ENCODE measurements at regions not wholly inside any gene's neighbourhood (a gene's known extent, or its start where the extent isn't known, plus 50 kb on each side); places are given as distances from the start of the nearest gene placed in this dataset.

DNA sequence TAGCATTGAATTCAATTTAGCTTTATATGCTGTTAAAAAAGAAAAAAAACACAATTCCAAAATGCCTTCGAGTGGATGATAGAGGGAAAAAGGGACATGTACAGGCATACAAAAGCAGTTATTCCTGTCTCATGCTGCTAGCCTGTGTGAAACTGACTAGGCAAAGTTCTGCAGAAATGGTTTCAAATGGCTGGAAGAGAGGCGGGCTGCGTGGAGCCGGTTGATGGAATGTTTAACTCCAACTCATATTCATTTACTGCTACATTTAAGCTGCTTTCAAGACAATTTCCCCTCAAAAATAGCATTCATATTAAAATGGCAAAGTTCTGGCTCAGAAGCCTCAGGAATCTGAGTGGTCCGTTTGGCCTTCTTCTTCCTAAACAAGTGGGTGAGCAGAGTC is 143.8 kb upstream of the PPARGC1A start:
- DNase-seq = no peak

- no peak for DNase-seq
Observed at GRCh38 chr4:24032371-24032989, 142.6 kb upstream of the PPARGC1A start.

GRCh38 chr4:24026596-24026995 is 136.7 kb upstream of the PPARGC1A start:
- DNase-seq = no peak

DNA sequence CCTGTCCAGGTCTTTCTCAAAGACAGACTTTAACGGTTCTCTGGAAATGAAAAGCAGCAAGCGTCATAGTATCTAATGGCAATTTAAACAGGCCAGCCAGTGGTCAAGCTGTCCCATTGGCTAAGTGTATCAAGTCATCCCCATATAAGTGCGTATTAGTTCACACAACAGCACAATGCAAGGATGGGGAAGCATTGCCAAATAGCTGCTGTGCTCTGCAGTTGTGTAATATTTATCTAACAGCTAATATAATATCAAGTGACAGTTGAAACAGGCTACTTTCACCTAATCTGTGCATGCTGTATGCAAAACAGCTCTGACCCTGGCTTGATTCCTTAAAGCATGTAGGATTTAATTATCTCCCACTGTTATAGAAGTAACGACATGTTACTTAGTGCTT is 134.8 kb upstream of the PPARGC1A start:
- no peak for DNase-seq

DNA sequence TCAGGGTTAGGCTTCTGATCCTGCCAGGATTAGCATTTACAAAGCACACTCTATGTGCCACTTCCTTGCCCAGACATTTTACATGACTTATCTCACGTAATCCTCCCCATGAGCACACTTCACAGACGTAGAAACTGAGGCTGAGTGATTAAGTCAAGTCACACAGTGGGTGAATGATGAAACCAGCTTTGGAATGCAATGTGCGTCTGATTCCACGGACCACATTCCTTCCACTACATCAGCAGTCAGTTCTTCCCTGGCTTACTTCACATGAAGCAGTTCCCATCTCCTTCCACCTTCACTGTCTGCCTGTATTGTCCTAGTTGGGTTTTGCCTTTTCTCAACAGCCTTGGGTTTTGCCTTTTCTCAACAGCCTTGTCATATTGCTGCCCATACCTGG is 134.3 kb upstream of the PPARGC1A start:
- DNase-seq = no peak

DNA sequence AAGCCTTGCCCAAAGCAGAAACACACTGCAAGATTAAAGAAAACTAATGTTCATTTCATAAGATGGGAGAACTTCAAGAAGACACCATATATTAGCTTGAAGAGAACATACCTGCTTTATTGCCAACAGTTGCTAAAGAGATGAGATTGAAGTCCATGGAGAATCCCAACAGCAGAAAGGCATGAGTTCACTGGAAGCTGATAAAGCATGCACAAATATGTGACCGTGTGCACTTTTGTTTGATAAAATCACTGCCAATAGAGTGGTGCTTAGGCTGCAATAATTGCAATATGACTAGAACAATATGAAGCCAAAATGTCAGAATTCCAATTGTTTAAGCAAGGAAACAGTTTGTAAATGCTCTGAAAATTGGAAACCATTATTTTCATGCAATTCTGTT is 125.9 kb upstream of the PPARGC1A start:
- DNase-seq = no peak

DNA sequence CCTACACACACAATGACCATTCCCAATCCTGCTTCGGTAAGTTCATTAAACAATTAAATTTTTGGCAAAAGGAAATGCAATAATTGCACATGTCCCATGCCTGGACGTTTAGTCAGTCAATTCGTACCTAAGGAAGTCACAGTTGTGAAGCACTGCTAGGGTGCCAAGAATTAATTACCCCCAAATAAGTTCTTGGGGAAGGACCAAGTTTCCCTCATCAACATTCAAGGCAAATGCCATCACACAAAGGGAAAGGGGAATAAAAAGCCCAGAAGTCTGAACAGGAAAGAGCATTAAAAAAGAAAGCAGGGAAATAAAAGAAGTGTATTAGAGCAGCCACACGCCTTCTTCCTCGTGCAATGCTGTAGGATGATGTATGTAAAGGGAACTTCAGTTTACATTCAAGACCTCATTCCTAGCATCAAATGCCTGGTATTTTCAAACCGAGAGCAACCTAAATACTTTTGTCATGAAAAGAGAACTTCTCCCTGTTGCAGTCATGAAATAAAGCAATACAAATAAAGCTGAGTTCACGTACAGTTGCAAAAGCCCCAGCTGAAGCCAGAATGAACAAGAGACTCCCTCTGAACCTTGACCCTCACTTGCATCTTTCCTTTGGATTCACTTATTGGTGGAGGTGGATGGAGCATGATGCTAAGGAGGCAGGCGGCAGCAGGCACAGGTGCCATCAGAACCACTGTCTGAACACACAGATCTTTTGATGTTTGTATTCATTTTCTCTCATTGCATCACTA is 124.0 kb upstream of the PPARGC1A start:
- DNase-seq = no peak

DNA sequence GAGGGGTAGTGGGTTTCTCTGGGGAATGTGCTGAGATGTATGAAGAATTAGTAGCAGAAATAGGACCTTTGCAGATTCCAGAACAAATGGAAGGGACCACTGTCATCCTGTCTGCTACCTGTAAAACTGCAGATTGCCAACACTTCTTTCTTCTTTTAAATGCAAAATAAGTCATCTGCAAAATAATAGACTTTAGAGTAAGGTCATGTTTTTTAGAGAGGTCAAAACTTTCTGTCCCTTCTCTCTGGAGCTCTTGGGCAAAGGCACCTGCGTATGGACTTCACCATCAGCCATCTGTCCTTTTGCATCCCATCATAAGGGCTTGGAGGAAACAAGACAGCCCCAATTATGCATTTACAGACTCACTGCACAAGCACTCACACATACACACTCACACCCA is 121.1 kb upstream of the PPARGC1A start:
- no peak for DNase-seq

GRCh38 chr4:24010573-24010972 is 120.7 kb upstream of the PPARGC1A start:
- DNase-seq = no peak

DNA sequence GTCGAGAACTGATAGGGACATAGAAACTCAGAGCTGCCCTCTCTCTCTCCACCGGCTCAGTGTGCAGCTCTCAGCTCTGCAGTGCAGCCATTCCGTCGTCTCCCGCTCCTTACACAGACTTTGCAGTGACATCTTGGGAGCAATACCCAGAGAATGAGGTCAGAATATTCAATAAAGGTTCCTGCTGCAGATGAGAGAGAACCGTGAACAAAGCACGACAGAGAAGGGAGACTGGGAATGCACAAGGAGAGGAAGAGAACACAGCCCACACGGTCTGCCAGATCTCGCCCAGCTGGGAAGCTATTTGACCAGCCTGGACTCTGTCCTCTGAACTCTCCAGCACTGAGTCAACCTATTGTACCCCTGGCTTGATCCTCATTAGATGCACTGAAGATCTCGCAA is 118.0 kb upstream of the PPARGC1A start:
- no peak for DNase-seq

- no peak for DNase-seq
Observed at GRCh38 chr4:24006269-24006668, 116.4 kb upstream of the PPARGC1A start.

DNA sequence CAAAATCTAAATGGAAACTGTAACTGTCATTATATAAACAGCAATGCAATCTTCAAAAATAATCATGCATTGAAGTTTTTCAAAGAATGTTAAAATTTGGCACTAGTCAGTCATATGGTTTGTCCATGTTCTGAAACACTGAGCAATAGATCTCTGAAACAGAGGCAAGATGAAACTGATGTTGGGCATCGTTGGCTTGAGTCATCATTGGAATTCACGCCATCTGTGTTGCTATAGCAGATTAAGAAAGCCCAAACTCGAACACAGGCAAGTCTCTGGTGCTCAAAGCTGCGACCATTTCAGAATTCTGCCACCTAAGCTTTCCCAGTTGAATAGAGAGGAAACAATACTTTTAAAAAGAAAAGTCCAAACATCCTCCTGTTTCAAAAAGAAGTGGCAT is 114.1 kb upstream of the PPARGC1A start:
- no peak for DNase-seq

DNA sequence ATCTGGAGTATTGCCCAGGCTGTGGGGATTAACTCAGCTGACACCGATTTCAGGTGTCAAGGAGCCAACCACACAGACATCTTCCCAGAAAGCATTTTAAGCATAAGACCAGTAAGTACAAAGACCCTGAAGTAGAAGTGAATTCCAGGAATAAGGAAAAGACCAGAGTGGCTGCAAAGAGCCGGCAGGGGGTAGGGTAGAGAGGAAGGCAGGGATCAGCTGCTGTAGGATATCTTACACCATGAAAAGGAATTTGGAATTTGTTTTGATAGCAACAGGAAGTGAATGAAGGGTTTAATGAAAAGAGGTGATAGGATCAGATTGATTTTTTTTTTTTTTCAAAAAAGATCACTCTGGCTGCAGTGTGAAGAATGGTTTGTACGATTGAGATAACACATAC is 113.6 kb upstream of the PPARGC1A start:
- no peak for DNase-seq

DNA sequence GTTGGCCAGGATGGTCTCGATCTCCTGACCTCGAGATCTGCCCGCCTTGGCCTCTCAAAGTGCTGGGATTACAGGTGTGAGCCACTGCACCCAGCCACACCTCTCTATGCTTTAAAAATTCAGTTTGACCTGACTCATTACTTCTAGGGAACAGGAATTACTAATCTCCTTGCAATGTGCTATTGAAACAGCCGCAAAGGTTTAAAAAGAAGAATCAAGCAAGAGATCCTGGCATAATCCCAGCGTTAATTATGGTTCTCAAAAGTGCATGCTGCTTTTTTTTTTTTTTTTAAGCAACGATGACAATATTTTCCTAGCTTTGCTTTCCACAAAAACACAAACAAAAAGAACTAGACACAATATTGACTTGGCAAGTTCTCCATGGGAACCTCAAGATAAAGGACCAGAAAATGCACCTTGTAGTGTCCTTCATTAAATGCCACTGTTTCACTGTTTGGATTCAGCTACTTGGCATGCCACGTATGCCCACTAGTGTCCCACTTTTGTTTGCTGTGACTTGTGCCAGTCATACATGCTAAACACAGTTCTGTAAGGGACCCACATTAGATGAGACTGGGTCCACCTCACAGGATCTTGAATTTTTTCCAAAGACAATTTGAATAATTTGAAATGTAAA is 112.6 kb upstream of the PPARGC1A start:
- no peak for DNase-seq

GRCh38 chr4:24001486-24002329 is 111.9 kb upstream of the PPARGC1A start:
- DNase-seq = no peak

DNA sequence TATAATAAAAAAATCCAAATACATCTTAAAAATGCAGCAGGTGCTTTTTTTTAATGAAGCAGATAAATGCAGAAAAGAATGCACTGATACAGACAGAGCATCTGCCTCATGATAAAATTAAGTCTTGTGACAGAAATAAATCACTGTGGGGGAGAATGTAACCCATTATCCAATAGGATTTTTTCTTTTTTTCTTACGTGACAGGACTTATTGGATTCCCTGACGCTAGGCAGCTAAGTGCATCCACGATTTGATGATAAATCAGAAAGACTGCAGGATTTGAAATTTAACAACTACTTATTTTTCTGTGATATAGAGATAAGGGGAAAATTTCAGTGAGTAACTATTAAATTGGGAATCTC is 110.6 kb upstream of the PPARGC1A start:
- no peak for DNase-seq

DNA sequence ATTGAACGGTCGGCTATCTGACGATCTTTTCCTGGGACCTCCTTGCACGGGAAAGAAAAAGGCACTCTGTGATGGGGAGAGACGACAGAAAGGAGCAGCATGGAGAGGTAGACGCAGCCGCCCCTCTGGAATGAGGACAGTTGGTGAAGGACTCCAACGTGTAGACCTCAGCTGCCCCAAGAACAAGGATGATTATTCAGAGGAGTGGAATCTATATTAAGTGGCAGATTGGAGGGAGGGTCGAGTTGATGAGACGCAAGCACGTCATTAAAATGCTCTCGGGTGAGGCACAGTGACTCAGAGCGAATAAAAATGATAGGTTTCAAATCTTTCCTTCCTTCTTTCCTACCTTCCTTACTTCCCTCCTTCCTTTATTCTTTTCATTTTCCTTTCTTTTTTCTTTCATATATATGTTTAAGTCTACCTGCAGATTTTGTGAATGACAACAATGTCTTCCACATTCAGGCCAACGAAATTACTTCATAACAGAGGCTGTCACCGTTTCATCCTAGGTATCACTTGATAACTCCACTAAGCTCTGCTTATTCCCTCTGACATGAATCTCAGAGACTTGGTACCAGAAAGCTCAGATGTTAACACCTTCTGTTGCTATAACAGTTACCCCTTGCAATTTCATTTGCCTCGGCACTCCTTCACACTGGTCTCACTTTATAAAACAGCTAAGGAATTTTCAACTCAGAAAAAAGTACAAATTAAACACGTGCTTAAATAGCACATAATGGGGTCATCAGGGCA is 110.0 kb upstream of the PPARGC1A start:
- no peak for DNase-seq

DNA sequence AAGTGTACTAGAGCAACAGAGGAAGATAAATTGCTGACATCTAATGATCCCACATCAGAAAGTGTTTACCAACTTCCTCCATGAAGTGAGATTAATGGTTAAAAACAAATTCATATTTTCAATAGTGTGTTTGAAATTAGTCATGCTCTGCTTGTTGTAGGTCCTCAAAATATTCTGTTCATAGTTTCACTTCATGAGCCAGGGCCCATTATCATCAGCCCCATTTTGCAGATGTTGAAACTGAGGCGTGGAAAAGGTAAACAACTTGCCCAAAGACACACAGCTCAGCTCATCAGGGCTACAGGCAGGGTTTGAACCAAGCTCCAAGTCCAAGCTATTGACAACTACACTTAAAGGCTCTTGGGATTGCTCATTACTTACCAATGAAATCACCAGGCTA is 103.5 kb upstream of the PPARGC1A start:
- DNase-seq = no peak

- DNase-seq = no peak
Observed at GRCh38 chr4:23991444-23991843, 101.6 kb upstream of the PPARGC1A start.

GRCh38 chr4:23986270-23986669 is 96.4 kb upstream of the PPARGC1A start:
- DNase-seq = no peak

GRCh38 chr4:23981328-23981727 is 91.5 kb upstream of the PPARGC1A start:
- DNase-seq = no peak

DNA sequence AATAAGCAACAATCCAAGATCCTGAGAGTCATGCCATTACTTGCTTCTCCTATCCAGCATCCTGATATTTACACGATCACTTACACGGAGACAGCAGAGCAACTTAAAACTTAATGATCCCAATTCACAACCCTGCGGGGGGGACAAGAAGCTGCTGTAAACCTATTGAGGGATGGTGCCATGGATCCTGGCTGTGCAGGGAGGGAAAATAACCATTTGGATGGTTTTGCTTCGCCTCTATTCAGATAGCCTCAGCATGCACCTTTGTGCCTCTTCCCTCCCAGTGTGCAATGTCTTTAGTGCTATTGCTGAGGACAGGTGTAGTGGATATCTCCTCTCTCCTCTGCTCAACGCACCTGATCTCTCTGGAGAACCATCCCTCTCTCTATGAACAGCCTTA is 89.7 kb upstream of the PPARGC1A start:
- no peak for DNase-seq

DNA sequence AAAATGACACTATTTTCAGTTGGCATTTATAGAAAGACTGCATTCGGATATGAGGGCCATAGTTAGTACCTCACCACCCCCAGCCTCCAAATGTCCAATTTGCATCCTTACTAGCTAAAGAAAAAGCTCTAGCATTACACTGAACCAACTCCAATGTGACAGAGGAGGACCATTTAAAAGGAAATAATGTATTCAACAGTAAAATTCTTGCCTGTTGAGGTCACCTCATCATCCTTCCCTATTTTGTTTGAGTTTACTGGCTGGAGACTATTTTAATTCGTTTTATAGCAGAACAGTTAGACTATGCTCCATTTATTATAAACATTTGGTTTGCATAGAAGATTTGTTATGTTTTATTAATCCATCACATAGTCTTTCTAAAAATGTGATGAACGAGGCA is 88.2 kb upstream of the PPARGC1A start:
- no peak for DNase-seq

All from NK-92 treated with Interleukin-12 subunit alpha and Interleukin-12 subunit beta, amount 100 ng/mL, for 24 hours (cell line).